NCI-H2081 (cell line): ENCODE measurements at regions not wholly inside any gene's neighbourhood (a gene's known extent, or its start where the extent isn't known, plus 50 kb on each side); places are given as distances from the start of the nearest gene placed in this dataset.

Experiments
- DNase-seq, 2 experiments: peaks; one replicate each; lab custom pipeline; 2025; lab: John Stamatoyannopoulos, UW

DNA sequence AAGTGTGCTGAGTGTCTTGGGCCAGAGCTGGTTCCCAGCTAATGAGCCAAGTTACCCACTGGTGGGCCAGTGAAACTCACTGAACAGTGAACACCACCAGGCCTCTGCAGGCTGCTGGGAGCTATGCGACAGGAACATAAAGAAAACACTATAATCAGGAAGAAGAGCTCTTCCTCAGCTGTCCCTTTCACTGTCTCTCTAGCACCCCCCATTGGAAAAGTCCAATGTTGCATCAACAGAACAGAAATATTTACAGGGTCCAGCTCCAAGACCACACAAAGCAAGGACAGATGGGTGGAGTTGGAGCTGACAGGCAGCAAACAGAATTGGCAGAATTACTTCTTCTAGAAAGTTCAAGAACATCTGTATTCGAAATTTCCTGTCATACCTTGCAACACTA is 903.6 kb upstream of the TMEM132C start:
- DNase-seq, result peak; percentile 4 to 5

DNA sequence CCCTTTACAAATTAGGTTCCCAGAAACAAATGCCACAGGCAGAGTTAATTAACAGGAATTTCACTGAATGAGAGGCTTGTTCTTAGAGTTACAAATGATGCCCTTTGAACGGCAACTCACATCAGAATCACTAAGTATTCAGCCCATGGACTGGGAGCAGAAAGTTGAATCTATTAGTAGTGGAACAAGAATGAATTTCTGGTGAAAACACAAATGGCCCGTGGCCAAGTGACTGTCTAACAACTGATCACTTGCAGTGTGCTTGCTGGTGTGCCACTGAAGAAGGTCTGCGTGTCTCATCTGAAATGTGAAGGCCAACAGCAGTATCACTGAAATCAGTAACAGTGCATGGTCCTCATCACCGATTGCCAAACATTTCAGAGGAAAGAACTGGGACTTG is 893.4 kb upstream of the TMEM132C start:
- no peak for DNase-seq

DNA sequence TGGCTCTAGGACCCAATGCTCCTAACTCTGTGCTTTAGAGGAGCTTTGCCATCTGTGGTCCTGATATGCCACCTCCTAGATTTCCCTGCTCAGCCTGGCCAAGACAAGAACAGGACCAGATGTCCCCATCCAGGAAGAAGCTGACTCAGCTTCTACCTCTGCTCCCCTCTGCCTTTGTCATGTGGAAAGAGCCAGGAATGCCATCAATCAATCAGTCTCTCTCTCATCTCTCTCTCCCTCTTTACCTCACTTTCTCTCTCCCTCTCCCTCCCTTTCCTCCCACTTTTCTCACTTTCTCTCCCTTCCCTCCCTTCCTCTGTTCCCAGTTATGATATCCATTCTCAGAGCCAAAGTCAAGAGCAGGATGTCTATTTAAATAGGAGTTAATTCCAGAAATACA is 892.5 kb upstream of the TMEM132C start:
- no peak for DNase-seq

DNA sequence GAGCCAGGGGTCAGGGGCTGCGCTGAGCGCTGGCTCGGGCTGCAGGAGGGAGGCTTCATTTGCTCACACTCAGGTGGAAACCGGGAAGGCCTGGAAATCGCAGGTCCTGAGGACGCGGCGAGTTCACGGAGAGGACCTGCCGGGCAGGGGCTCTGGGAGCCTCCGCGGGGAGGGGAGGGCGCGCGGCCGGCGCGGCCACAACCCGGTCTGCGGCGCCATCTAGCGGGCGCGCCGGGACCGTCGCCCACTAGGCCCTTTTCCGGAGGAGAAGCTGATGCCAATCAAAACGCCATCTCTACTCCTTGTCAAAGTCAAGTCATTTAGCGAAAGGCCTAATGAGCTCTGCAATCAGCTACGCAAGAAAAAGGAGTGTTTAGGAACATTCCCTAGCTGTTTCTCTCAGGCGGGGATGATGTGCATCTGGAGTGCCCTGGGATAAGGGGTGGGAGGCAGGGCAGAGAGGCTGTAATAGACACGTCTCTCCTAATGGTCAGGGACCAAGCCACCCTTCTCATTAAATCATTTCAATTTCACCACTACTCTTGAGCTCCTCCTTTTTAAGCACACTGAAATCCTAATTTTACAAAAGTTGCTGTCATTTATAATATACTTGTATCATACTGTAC is 885.8 kb upstream of the TMEM132C start:
- DNase-seq, result peak; percentile 78 to 81

DNA sequence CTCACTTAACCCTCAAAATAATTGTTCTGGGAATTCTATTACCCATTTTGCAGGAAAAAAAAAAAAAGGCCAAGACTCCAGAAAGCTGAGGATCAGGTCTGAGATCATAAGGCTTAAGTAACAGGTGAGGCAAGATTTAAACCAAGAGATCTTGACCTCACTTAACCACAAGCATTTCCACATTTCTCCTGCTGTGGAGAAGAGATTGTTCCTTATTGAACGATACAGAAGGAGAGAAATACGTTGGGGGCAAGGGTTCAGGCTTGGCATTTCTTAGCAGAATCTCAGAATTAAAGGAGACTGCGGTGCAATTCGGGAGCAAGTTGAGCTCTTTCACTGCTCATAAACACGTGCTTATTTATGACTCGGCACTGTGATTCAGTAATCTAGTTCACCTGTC is 885.3 kb upstream of the TMEM132C start:
- DNase-seq, result no peak

DNA sequence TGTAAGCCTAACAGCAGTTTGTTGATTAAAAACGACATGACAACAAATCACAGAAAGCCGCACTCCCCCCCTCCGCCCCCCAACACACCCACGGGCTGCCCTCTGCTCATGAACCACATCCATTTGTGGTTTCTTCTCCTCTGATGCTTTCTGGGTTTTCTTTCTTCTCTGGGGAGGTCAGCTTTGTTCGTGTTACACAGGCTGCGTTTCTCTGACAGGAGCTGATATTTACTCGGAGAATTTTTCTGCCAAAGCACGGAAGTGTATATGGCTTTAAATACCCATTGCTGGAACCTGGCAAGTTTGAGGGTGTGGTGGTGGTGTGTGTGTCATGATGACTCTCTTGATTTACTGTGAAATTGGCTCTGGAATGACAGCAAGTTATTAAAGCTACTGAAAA is 883.7 kb upstream of the TMEM132C start:
- no peak for DNase-seq

DNA sequence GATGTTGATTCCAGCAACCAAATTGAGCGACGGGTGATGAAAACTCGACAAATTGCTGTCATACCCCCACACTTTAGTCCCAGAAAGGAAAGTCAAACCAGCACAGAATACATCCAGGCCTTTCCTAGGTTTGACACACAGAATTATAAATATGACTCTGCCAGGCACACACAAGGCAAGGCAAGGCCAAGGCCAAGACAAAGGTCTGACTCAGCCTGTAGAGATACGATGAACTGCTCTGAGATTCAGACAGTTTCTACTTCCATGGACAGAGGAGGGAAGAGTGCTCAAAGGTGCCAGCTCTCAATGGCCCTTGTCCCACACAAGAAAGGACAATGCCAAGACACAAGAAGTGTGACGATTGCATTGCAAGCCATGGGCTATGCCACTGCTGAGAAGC is 880.2 kb upstream of the TMEM132C start:
- no peak for DNase-seq

DNA sequence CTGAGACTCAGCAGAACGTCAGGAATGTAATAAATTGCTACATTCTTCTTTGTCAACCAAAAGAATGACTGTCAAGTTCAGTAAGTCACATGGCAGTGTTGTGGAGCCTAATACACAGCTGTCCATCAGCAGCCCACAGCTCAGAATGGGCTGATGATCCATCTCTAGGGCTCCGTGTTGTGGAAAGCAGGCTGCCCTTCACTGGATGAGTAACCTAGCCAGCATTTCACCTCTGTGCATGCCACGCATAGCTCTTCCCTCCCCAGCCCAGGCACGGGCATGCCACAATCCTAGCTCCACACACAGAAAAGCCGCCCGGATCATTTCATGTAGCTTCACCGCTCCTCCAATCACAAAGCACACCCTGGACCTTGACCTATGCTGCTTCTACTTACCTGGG is 878.0 kb upstream of the TMEM132C start:
- no peak for DNase-seq

DNA sequence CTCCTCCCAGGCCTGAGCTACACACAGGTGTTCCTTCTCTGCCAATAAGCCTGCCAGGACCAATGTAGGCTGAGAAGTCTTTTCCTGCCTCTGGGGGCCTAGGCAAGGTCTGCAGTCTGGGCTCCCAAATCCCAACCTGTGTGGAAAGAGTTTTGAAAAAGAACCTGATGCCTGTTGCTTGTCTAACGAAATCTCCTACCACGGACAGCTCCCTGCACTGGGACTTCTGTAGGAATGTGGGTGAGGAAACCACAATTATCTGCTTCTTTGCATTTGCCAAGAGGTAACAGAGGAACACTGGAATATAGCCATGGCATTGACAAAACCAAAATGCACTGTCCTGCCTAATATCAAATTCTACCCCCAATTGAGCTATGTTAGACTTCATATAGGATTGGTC is 877.0 kb upstream of the TMEM132C start:
- DNase-seq, result no peak

DNA sequence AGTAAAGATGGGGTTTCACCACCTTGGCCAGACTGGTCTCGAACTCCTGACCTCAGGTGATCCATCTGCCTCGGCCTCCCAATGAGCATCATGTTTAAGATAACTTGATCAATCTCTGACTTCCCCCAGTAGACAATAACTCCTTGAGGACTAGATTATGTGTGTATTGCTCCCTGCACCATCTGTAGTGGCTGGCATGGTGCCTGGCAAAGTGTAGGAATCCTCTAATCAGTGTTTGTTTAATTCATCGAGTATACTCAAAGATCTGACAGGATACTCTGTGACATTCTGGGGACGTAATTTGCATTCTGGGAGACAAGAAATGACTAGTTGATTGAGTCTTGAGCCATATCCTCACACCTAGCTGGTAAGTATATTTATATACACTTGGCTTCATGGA is 873.5 kb upstream of the TMEM132C start:
- no peak for DNase-seq

DNA sequence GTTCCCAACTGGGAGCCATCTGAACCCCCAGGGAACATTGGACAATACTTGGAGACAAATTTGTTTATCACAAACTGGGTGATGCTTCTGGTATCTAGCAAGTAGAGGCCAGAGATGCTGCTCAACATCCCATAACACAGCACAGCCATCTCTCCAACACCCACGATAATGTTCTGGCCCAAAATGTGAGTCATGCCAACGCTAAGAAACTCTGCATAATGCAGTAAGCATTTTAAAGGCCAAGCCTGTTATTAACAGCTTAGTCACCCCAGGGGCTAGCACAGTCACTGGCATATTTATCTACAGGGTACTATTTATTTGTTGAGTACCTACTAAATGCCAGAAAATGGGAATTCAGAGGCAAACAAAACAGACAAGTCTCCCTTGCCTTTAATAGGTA is 873.1 kb upstream of the TMEM132C start:
- no peak for DNase-seq

DNA sequence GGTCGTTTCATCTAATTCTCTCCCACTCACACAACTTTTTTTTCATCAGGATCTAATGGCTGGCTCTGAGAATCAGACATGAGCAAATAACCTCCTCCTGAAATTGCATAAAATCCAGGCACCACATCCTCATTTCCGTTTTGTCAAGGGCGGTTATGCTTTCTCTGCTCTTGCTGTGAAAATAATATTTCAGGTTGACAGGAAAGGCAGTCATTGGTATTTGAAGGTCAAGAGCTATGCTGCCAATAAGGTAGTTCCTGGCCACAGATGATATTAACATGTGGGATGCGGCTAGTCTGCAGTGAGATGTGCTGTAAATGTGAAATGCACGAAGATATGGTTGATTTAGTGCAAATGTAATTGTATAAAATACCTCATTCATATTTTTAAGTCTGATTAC is 870.2 kb upstream of the TMEM132C start:
- no peak for DNase-seq

DNA sequence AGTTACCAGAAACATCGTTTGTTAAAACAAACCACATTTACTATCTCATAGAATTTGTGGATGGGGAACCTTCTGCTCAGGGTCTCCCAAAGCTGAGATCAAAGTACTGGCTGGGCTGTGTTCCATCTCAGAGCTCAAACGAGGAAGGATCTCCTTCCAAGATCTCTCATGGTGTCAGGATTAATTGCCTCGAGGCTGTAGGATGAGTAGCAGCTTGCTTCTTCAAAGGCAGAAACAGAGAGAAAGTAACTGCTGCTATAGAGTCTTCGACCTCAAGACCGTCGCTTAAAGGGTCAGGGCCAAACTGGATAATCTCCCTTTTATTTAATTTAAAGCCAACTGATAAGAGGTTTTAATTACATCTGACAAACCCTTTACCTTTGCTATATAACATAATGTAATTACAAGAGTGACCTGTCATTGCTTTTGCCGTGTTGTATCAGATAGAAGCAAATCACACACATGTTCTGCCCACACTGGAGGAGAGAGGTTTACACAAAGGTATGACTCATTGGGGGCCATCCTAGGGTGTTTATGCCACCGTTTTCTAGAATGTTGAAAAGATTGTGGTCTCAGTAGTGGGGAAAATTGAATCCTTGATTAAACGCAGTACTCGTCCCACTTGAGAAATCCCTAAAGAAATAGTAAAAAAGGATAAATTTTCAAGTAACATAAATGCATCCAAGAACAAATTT is 868.8 kb upstream of the TMEM132C start:
- no peak for DNase-seq

DNA sequence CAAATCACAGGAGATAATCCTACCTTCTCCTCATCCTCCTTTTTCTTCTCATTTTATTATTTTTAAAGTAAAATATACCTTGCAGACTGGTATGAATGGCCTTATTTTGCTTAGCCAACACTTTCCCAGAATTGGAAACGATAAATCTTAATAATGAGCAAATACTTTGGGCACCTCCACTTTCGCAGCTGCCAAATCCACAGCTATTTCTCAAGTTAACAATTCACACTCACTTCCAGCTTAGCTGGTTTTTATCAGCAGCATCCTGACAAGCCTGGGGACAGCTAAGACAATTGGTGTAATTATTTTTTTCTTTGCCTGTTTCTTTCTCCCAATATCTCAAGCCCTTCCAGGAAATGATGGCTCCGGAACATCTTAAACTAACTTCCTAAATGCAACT is 867.5 kb upstream of the TMEM132C start:
- DNase-seq, result no peak

DNA sequence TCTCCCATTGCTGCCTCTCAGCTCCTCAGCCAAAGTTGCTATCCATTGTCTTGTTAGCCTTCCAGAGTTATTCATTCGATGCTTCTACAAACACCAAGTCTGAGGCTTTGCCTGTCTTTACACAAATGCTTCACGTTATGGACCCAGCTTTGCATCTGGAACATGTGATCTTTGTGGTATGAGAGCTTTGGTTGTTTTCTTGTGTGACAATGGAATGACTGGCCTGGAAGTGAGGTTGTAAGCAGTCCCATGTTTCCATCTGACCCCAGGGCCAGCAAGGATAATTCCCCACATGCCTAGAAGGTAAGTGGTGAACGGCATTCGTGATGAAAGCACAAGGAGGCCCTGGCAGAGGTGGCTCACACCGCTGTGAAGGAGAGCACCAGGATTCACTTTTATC is 866.7 kb upstream of the TMEM132C start:
- no peak for DNase-seq

DNA sequence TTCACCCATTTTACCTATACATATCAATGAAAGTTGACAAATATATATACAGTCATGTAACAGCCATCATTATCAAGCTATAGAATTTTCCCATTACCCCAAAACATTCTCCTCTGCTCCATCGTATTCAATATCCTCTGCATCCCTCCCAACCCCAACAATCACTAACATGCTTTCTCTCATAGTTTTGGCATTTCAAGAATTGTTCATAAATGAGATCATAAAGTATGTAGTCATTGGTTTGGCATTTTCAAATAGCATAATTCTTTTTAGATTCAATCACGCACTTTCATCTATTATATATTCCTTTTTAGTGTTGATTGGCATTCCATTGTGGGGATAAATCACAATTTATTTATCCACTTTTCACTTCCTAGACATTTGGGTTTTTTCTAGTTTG is 866.0 kb upstream of the TMEM132C start:
- no peak for DNase-seq

DNA sequence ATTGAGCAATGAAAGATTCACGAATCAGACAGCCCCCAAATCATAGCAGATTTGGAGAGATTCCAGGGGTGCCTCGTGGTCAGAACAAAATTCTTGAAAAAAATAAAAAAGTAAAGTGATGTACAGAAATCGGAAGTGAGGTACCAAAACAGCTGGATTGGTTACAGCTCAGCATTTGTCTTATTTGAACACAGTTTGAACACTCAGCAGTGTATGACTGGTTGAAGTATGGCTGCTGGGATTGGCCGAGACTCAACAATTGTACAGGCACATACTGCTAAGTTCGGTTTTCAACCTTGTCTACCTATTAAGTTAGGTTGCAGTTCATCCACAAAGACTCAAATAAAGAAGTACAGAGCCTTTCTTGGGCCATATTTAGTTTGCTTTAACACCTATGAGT is 865.4 kb upstream of the TMEM132C start:
- DNase-seq, result no peak

DNA sequence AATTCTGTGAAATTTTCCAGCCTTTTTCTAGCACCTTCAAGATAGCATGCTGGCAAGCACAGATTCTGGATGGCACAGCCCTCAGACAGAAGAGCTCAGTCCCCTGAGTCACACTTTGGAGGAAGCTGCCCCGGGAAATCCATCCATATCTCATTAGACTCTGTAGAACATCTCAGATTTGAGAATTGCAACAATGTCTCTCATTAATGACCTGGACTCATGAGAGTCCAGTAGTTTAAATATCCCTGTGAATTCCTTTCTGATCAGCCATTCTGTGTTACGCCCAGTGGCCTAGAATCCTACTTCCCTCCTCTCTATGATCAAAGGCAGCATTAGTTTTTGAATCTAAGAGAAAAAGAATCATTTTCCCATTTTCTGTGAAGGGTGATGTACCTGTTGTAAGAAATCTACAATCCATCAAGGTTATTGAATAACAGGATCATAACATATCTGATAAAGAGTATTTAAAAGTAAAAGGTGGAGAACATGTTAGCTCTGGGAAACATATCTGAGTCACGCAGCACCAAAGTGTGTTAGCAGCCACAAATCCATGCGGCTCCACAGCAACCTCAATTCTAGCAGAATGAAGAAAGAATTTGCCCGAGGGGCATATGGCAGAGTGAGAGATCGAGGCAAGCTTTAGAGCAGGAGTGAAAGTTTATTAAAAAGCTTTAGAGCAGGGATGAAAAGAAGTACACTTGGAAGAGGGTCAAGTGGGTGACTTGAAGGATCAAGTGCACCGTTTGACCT is 855.6 kb upstream of the TMEM132C start:
- DNase-seq, result no peak

DNA sequence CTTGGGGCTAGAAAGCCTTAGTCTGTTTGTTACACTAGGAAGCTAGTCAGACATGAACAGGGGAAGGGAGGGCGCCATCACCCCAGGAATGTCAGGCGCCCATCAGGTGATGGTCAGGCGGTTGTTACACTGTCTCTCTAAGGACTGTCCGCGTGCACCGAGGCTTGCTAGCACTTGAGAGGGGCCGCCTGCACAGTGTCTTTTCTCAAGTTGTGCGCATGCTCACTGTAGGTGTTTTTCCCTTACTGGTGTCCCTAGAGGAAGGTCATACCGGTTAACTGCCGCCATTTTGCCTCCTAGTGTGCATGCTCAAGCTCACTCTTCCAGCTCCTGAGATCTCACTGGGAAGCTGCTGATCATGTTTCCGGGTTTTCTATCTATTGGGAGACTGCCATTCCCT is 855.0 kb upstream of the TMEM132C start:
- DNase-seq, result no peak

DNA sequence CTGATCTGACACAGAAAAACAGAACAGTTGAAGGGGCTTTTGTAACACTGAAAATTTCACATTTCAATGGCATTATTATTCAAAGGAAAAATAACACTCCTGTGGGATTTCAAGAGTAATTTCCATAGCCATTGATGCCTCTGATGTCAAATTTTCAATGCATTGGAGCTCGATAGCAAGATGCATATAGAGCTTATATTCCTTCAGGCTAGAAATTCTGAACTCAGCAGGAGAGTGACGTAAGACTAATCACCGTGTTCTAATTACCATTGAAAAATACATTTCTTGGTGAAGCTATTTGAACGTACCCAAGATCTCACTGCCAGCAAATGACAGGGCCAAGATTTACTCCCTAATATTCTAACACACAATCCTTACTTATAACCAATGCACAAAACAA is 854.1 kb upstream of the TMEM132C start:
- no peak for DNase-seq

DNA sequence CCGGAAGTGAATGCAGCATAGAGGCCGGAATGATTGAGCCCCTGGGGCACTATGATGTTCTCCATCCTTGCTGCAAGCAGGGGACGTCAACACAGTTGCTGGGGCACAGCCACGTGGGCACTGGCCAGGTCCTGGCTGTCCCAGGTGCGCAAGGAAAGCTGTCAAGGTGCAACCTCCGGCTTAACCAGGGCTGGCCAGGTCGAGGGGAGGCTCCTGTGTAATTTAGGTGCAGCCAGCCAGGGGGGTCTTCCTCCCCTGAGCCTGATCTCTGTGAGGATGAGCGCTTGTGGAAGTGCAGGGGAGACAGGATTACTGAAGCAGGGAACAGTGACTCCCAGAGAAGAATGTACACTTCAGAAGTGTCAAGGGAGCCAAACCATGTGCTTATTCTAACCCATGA is 852.8 kb upstream of the TMEM132C start:
- DNase-seq, result no peak

DNA sequence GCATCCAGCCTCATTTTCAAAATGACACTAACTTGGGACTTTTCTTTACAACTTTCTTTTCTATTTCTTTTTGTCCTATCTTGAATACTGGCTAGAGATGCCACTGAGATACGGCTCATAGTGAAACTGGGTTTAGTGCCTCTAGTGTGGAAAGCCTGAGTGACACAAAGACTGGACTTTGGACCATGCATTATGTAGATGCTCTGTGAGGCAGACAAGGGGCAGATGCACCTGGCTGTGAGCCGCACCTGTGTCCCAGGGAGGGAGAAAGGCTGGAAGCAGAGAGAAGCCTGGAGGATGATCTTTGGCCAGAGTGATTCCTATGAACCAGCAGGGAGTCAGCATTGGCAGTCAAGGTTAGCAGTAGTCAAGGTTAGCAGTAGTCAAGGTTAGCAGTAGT is 852.3 kb upstream of the TMEM132C start:
- no peak for DNase-seq

DNA sequence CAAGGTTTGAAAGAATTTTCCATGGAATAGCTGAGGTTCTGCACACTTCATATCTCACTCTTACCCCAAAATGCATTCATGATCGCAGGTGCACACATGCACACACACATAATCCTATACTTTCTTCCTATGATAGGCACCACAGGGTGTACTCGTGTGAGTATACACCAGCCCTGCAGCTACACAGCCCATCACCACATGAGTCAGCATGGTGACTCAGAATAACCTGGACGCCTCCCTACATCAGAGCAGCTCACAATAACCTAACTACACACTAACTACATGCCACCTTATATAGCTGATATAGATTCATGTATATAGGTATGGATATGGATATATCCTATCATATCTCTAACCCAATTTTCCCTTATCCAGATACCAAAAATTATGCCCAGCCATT is 850.2 kb upstream of the TMEM132C start:
- DNase-seq, result no peak

DNA sequence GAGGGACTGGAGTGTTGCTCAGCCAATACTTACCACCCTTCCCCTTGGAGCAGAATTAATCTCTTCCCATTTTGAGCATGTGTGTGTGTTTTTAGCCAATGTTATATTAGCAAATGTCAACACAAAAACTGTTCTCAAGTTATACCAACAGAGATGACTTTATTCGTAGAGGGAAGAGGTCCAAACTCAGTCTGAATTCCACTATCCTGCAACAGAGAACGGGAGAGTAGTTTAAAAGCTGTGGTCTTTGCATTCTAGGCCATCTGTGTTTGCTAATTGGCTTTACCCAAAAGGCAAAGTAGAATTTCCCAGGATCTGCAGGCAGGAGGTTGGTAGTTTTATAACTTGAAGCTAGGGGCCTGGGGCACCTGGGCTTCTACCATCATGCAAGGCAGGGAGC is 847.9 kb upstream of the TMEM132C start:
- no peak for DNase-seq
